Esophagus squamous epithelium (tissue), 5 donors: ENCODE measurements at regions not wholly inside any gene's neighbourhood (a gene's known extent, or its start where the extent isn't known, plus 50 kb on each side); places are given as distances from the start of the nearest gene placed in this dataset.

Source experiments
- DNase-seq: peaks from one replicate; lab custom pipeline; 2025; lab: John Stamatoyannopoulos, UW
- H3K27ac ChIP-seq, 4 donors: fragments of 200-600 bp; sonication (generic); one replicate each; pipeline ENCODE4 v1.5.1; 2016 to 2019; ENCODE audit warnings: mild to moderate bottlenecking in 1 of 4
- H3K27me3 ChIP-seq, 4 donors: fragments of 200-600 bp; sonication (generic); 1 replicate in 3 of 4; 2 replicates in 1 of 4; pipeline versions ENCODE4 v1.5.1 to v1.6.0; 2017 to 2021; ENCODE audit warnings: antibody characterized with exemption in 1 of 4
- H3K36me3 ChIP-seq, 3 donors: fragments of 200-600 bp; sonication (generic); one replicate each; pipeline ENCODE4 v1.5.1; 2016 to 2019
- H3K4me1 ChIP-seq, 3 donors: fragments of 200-600 bp; sonication (generic); one replicate each; pipeline ENCODE4 v1.5.1; 2017 to 2019
- H3K4me3 ChIP-seq, 4 donors: fragments of 200-600 bp; sonication (generic); 1 replicate in 3 of 4; 2 replicates in 1 of 4; pipeline ENCODE4 v1.5.1; 2016 to 2019; ENCODE audit warnings: mild to moderate bottlenecking in 2 of 4, moderate library complexity in 1 of 4
- H3K9me3 ChIP-seq, 3 donors: fragments of 200-600 bp; sonication (generic); one replicate each; pipeline ENCODE4 v1.5.1; 2016 to 2019
- POLR2A ChIP-seq, 4 donors: fragments of 450-650 bp; IDR thresholded peaks; one replicate each; pipeline ENCODE4 v1.6.1; 2017; ENCODE audit warnings: antibody characterized with exemption in 4 of 4, mild to moderate bottlenecking in 4 of 4, moderate library complexity in 3 of 4
- WGBS, 2 donors: methylation state at CpG; one replicate each; pipeline ENCODE4 v1.1.5; 2018; 5-methylcytosine and 5-hydroxymethylcytosine counted together
- intact Hi-C: fragments of 100-400 bp; cut with DNase I; formaldehyde crosslinking; loops from one replicate; pipeline ENCODE4 v1.15.0; 2022
- TF ChIP-seq, protein P1 (sequence below), 6 experiments: fragments of 450-650 bp in 4 of 6; fragments of 200-600 bp in 2 of 6; sonication (generic) in 2 of 6; IDR thresholded peaks; one replicate each; pipeline ENCODE4 v1.5.1; 2016 to 2019; ENCODE audit warnings: antibody characterized with exemption in 6 of 6, mild to moderate bottlenecking in 4 of 6, moderate library complexity in 4 of 6
- donor health status: DM: yes; HTN: yes; CAD: no.

DNA sequence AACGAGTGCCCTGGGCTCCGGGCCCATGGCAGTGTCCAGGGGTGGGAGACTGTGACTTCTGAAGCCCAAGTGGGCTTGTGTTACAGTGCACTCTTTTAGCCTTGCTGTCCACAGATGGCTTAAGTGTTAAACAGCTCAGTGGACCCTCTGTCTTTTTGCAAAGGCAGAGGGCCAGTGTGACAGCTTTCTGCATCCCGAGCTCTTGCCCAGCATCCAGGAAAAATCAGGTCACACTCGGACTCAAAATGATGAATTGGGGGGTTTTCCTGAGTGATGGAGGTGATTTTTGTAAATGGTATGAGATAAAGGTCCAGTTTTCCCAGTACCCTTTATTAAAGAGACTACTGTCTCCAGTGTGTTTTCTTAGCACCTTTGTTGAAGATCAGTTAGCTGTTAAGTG lies 321.3 kb upstream of the GRAMD2B start:
- H3K27me3 ChIP-seq = no peaks in the 10 kb centered on the region

DNA sequence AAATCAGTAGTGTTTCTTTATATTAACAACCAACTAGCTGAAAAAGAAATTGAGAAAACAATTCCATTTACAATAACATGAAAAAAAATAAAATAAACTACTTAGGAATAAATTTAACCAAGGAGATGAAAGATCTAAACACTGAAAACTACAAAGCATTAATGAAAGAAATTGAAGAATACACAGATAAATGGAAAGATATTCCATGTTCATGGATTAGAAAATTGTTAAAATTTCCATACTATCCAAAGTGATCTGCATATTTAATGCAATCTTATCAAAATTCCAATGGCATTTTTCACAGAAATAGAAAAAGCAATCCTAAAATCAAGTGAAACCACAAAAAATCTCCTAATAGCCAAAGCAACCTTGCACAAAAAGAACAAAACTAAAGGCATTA lies 320.2 kb upstream of the GRAMD2B start:
- intact Hi-C loops = no loop called here
- Histone ChIP-seq H3K4me3 (no peak overlapping the region), H3K27me3 (no peaks in the 10 kb centered on the region), H3K9me3 (no peaks in the 10 kb centered on the region), H3K36me3 (no peaks in the 10 kb centered on the region), H3K27ac (no peak overlapping the region), H3K4me1 (peaks cover 0 to 11% (median 0%) of the 10 kb centered on the region in 3 donors)
- no peak for TF ChIP-seq POLR2A (IDR thresholded peaks at IDR 0.05)
- TF ChIP-seq, protein P1, sequence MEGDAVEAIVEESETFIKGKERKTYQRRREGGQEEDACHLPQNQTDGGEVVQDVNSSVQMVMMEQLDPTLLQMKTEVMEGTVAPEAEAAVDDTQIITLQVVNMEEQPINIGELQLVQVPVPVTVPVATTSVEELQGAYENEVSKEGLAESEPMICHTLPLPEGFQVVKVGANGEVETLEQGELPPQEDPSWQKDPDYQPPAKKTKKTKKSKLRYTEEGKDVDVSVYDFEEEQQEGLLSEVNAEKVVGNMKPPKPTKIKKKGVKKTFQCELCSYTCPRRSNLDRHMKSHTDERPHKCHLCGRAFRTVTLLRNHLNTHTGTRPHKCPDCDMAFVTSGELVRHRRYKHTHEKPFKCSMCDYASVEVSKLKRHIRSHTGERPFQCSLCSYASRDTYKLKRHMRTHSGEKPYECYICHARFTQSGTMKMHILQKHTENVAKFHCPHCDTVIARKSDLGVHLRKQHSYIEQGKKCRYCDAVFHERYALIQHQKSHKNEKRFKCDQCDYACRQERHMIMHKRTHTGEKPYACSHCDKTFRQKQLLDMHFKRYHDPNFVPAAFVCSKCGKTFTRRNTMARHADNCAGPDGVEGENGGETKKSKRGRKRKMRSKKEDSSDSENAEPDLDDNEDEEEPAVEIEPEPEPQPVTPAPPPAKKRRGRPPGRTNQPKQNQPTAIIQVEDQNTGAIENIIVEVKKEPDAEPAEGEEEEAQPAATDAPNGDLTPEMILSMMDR (IDR thresholded peaks at IDR 0.05) = no peak
- no peak for DNase-seq

More for the DNA sequence above, 321.3 kb upstream of the GRAMD2B start:
- TF ChIP-seq, protein P1 (IDR thresholded peaks at IDR 0.05) = no peak
- TF ChIP-seq POLR2A (IDR thresholded peaks at IDR 0.05) = no peak
- Histone ChIP-seq H3K27ac (no peak overlapping the region), H3K36me3 (no peaks in the 10 kb centered on the region), H3K4me3 (no peak overlapping the region), H3K4me1 (peaks cover 0 to 11% (median 0%) of the 10 kb centered on the region in 3 donors), H3K9me3 (no peaks in the 10 kb centered on the region)
- WGBS, 2 donors = 83 to 88% methylated on average over 3 to 4 of the region's 4 CpGs
- intact Hi-C loops = no loop called here
- DNase-seq = no peak

DNA sequence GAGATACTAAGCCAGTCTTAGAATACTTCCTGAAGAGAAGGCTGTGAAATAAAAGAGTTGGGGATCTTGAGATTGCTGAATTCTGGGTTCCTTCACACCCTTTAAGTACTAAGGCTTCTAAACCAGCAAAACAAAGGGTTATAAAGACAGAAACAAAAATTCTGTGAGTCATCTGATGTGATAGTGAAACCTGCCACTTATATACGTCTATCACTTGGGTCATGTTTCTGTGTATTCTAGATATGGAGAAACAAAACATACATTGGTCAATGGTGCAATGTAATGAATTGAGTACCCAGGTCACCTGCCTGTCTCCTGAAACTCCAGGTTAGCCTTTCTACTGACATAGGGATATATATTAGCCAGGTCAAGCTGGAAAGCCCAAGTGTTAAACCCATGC lies 319.3 kb upstream of the GRAMD2B start:
- 44 to 65% methylated on average over 1 of the region's 1 CpG for WGBS, 2 donors

DNA sequence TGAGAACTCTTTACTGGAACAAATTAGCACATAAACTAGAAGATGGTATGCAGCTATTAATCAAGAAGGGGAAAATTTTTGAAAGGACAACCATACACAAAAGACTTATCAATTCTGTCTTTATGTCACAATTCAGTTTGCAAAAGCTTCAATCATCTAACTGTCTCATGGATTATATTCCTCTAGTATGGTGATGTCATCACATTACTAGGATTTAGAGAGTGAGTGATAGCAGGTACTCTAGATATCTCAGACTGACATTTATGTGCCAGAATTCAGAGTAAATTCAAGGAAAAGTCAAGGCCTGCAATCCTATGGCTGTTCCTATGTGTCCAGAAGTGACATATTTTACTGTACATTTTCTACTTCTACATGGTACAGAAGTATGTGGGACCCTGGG lies 318.9 kb upstream of the GRAMD2B start:
- no peak for DNase-seq

More for the DNA sequence above, 319.3 kb upstream of the GRAMD2B start:
- TF ChIP-seq POLR2A (IDR thresholded peaks at IDR 0.05) = no peak
- TF ChIP-seq, protein P1 (IDR thresholded peaks at IDR 0.05) = no peak
- intact Hi-C loops = no loop called here
- Histone ChIP-seq H3K27ac (no peak overlapping the region), H3K4me3 (no peak overlapping the region), H3K9me3 (no peaks in the 10 kb centered on the region), H3K27me3 (no peaks in the 10 kb centered on the region), H3K36me3 (no peaks in the 10 kb centered on the region), H3K4me1 (peaks cover 0 to 17% (median 0%) of the 10 kb centered on the region in 3 donors)
- DNase-seq = no peak

DNA sequence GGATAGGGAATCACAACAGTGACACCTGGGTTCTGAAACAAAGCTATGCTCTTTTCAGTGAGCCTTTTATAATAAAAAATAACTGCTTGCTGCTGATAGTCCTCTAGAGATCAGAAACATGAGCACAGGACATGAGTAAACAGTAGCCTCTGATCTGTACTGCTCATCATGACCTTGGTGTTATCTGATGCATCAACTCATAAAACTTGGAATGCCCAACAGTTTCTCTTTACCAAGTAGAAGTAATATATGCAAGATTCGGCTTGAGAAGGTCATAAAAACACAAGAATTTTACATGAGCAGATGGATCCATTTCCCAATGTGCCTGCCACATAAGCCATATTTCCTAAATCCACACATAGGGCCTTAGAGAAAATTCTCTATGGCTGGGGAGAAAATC lies 318.3 kb upstream of the GRAMD2B start:
- no peak for TF ChIP-seq POLR2A (IDR thresholded peaks at IDR 0.05)
- TF ChIP-seq, protein P1 (IDR thresholded peaks at IDR 0.05) = no peak
- intact Hi-C loops = no loop called here
- Histone ChIP-seq H3K4me1 (peaks cover 0 to 17% (median 0%) of the 10 kb centered on the region in 3 donors), H3K36me3 (no peaks in the 10 kb centered on the region), H3K27me3 (no peaks in the 10 kb centered on the region), H3K27ac (no peak overlapping the region), H3K9me3 (no peaks in the 10 kb centered on the region), H3K4me3 (no peak overlapping the region)
- WGBS, 2 donors = 0% methylated on average over 1 of the region's 1 CpG; no CpG with 5 or more reads in 1 of the 2 donors
- no peak for DNase-seq

More for the DNA sequence above, 318.9 kb upstream of the GRAMD2B start:
- H3K27ac ChIP-seq = no peak overlapping the region
- no peaks in the 10 kb centered on the region for H3K9me3 ChIP-seq
- H3K27me3 ChIP-seq = no peaks in the 10 kb centered on the region
- intact Hi-C loops = no loop called here
- TF ChIP-seq POLR2A (IDR thresholded peaks at IDR 0.05) = no peak
- TF ChIP-seq, protein P1 (IDR thresholded peaks at IDR 0.05) = no peak
- H3K36me3 ChIP-seq = no peaks in the 10 kb centered on the region
- H3K4me1 ChIP-seq = peaks cover 0 to 17% (median 0%) of the 10 kb centered on the region in 3 donors
- no peak overlapping the region for H3K4me3 ChIP-seq
